PC-3 (cell line): ENCODE measurements at regions not wholly inside any gene's neighbourhood (a gene's known extent, or its start where the extent isn't known, plus 50 kb on each side); places are given as distances from the start of the nearest gene placed in this dataset.

Source experiments
- CTCF ChIP-seq: fragments of 300-600 bp; sonication (generic); conservative IDR thresholded peaks from 2 replicates; pipeline ENCODE4 v1.5.1; 2017; ENCODE audit warnings: antibody characterized with exemption, low read depth, mild to moderate bottlenecking, low read length
- EZH2 ChIP-seq: fragments of 300-600 bp; sonication (generic); IDR thresholded peaks from one replicate; pipeline ENCODE4 v1.6.1; 2017; ENCODE audit warnings: antibody characterized with exemption, mild to moderate bottlenecking, low read length; ENCODE audit not compliant: unreplicated experiment
- EZH2phosphoT487 ChIP-seq: fragments of 300-600 bp; sonication (generic); IDR thresholded peaks from 2 replicates; pipeline ENCODE4 v1.6.1; 2018; ENCODE audit warnings: mild to moderate bottlenecking, antibody characterized with exemption, low read length, borderline replicate concordance

- no peak for TF ChIP-seq CTCF
- TF ChIP-seq EZH2: no peak
- TF ChIP-seq EZH2phosphoT487: no peak
Measured at GRCh38 chr6:105482921-105483320, 80.0 kb upstream of the PREP start.
